C1 segment of cervical spinal cord (tissue), 14 donors: ENCODE measurements at regions not wholly inside any gene's neighbourhood (a gene's known extent, or its start where the extent isn't known, plus 50 kb on each side); places are given as distances from the start of the nearest gene placed in this dataset.
A peak's percentile ranks its signal among the peaks of the same experiment; 100 is the strongest.
"Not testable (repeated sequence)": the region's sequence is repeated elsewhere in the genome, so short reads cannot be mapped to it uniquely, and the experiment has no call there.

ENCODE experiments used
- DNase-seq, 14 donors: peaks; one replicate each; lab custom pipeline; 2025; lab: John Stamatoyannopoulos, UW

GRCh38 chr5:115439042-115439441 is 105.5 kb downstream of the FEM1C start:
- no peak for DNase-seq

GRCh38 chr5:115435778-115436712 is 108.5 kb downstream of the FEM1C start:
- no peak for DNase-seq

- peak in 1 of 14 donors; percentile 93 for DNase-seq
These were observed 109.4 kb downstream of the FEM1C start for GRCh38 chr5:115435065-115435777.

GRCh38 chr5:115433918-115434317 is 110.7 kb downstream of the FEM1C start:
- DNase-seq: no peak

- no peak for DNase-seq
These were observed 111.9 kb downstream of the FEM1C start for GRCh38 chr5:115432691-115433090.

- no peak for DNase-seq
These were observed 113.5 kb downstream of the FEM1C start for GRCh38 chr5:115431116-115431515.

GRCh38 chr5:115430374-115430773 is 114.2 kb downstream of the FEM1C start:
- DNase-seq: no peak

- DNase-seq: no peak
These were observed 115.1 kb downstream of the FEM1C start for GRCh38 chr5:115429345-115429940.

- DNase-seq: peak in 1 of 14 donors; percentile 81
These were observed 115.9 kb downstream of the FEM1C start for GRCh38 chr5:115428676-115429075.

GRCh38 chr5:115428248-115428647 is 116.3 kb downstream of the FEM1C start:
- DNase-seq: no peak

- peak in 1 of 14 donors; percentile 66 for DNase-seq
These were observed 120.1 kb downstream of the FEM1C start for GRCh38 chr5:115424446-115424845.

- DNase-seq: no peak
These were observed 120.5 kb downstream of the FEM1C start for GRCh38 chr5:115424030-115424429.

- peak in 7 of 14 donors; percentile 6 to 96 (median 30) for DNase-seq
These were observed 121.0 kb downstream of the FEM1C start for GRCh38 chr5:115423541-115423940.

- DNase-seq: no peak
These were observed 121.5 kb downstream of the FEM1C start for GRCh38 chr5:115423051-115423450.

GRCh38 chr5:115420812-115421211 is 123.8 kb downstream of the FEM1C start:
- DNase-seq: not testable (repeated sequence)

- peak in 1 of 14 donors; percentile 6 for DNase-seq
These were observed 123.6 kb upstream of the CCDC112 start for GRCh38 chr5:115419846-115420585.

- peak in 1 of 14 donors; percentile 80 for DNase-seq
These were observed 122.3 kb upstream of the CCDC112 start for GRCh38 chr5:115418788-115419187.

- DNase-seq: peak in 2 of 14 donors; percentile 13 to 25
These were observed 120.6 kb upstream of the CCDC112 start for GRCh38 chr5:115417076-115417475.

GRCh38 chr5:115415143-115415491 is 118.7 kb upstream of the CCDC112 start:
- peak in 1 of 14 donors; percentile 35 for DNase-seq

GRCh38 chr5:115414406-115415142 is 118.1 kb upstream of the CCDC112 start:
- no peak for DNase-seq

- no peak for DNase-seq
These were observed 117.2 kb upstream of the CCDC112 start for GRCh38 chr5:115413651-115414050.
